HG02571 (cell line): ENCODE measurements at regions not wholly inside any gene's neighbourhood (a gene's known extent, or its start where the extent isn't known, plus 50 kb on each side); places are given as distances from the start of the nearest gene placed in this dataset.
A peak's percentile ranks its signal among the peaks of the same experiment; 100 is the strongest.

Experiments used
- ATAC-seq: cut with Tn5 transposase; IDR thresholded peaks from one replicate; pipeline ENCODE4 v1.9.1; 2021; ENCODE audit warnings: mild to moderate bottlenecking, moderate library complexity; ENCODE audit not compliant: unreplicated experiment

DNA sequence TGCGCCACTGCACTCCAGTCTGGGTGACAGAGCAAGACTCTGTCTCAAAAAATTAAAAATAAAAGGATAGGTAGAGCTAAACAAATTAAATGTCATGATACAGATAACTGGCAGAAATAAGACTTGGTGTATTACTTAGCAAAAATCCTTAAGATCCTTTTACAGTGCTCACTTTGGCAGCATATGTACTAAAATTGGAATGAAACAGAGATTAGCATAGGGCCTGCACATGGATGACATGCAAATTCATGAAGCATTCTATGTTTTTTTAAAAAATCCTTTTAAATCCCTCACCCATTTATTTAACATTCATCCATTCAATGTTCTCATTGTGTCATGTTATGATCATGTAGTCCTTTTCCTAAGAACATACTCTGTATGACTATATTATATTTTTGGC, 528.8 kb downstream of the CD83 start:
- no peak for ATAC-seq

DNA sequence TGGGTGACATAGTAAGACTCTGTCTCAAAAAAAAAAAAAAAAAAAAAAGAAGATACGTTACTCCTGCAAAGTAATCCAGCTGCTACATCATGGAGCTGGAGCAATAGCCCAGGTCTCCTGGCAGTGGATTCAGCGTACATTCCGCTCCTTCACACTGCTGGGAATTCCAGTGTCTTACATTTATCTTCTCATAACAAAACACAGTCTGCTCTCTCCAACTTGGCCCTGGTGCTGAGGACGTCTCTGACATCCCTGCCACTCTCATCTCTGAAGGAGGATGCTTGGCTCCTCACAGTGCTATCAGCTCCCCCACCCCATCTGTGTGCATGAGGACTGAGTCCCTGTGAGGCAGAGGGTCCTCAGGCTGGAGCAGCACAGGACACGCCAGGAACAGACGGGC, 529.8 kb downstream of the CD83 start:
- no peak for ATAC-seq

DNA sequence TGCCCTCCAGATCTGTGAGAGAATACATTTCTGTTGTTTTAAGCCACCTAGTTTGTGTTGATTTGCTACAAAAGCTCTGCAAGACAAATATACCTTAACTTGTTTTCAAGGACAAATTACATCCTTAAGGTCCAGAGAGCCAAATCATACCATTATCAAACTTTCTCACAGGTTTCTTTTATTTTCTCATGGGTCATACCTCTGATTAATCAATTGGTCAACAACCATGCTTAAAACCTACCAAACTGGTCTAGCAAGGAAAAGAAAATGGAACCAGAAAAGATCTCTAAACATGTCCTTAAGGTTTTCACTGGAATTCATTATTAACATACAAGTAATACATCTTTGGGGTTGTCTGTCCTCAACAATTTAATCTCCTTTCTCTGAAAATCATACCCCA, 535.0 kb downstream of the CD83 start:
- no peak for ATAC-seq

DNA sequence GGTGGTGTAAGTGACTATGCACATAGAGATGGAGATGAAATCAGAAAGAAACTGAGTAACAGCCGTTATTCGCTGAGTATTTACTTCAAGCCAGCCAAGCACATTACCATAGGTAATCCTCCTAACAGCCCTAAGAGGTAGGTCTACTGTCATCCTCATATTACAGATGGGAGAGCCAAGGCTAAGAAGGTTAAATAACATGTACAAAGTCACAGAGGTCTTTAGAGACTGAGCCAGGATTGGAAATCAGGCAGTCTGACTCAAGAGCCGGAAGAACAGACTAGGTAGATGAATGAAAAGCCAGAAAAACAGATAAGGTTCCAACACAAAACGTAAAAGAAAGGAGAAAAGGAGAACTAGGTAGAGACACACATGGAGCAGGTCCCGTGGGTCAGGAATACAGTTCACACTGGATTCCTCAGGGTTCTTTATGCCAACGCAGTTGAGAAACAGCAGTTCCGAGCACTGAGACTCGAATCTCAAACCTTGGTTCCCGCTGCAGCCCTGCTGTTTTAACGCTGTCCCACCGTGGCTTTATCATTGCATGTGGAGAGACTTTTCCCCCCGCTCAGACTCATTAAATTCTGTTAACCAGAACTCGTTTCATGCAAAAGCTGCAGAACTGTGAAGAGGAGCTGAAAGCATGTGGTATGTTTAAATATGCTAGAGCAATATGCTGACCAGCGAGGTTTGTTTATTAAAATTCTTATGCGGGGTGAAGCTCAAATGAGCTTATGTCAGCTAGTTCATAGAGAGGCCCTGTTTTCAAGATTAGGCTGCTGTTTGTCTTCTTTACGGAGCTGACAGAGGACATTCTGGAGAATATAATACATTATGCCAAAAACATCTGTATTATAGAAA, 537.9 kb downstream of the CD83 start:
- ATAC-seq: no peak

DNA sequence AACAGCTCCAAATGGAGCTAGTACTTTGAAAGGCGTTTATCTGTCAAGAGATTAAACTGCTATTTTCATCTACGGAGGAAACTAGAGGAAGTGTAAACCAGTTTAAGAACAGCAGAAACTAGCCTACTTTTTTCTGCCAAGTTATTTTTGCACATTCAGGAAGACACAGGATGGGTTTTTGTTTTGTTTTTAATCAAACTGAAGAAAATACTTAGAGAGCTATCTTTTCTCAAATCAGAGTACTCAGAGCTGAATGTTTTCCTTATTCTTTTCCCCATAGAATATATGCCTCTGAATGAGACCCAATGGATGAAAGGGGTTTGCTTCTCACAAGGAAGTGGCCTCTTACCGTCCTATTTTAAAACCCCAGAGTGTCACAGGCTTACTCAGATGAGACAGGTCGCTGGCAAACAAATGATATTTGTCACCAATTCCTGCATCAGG, 538.5 kb downstream of the CD83 start:
- ATAC-seq: no peak

DNA sequence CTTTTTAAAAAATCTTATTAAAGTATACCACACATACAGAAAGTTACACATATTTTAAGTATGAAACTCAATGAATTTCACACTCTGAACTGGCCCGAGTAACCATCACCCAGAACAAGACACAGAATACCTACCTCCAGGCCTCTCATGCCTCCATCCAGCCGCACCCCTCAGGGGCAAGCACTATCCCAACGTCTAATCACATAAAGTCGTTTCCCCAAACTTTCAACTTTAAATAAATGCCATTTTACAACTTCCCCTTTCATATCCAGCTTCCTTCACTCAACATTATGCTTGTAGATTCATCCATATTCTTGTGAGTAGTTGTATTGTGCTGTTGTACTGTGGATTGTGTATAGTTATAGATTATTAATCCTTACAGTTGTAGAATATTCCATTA, 539.1 kb downstream of the CD83 start:
- no peak for ATAC-seq

DNA sequence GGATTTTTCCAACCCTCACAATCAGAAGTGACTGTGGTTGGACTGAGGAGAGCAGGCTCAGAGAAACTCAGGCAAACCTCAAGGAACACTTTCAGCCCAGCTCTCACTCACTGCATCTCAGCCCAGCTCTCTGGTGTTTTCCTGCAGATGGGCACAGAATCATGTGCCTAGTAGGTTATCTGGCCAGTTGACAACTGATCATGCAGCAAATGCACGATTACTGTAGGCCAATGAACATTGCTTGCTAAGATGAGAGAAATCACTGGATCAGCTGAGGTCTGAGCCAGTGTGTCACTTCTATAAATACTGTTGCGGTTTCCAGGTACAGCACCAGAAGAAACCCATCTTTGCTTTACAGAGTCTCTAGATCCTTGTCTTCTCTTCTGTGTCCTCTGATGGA, 540.5 kb downstream of the CD83 start:
- ATAC-seq: no peak

DNA sequence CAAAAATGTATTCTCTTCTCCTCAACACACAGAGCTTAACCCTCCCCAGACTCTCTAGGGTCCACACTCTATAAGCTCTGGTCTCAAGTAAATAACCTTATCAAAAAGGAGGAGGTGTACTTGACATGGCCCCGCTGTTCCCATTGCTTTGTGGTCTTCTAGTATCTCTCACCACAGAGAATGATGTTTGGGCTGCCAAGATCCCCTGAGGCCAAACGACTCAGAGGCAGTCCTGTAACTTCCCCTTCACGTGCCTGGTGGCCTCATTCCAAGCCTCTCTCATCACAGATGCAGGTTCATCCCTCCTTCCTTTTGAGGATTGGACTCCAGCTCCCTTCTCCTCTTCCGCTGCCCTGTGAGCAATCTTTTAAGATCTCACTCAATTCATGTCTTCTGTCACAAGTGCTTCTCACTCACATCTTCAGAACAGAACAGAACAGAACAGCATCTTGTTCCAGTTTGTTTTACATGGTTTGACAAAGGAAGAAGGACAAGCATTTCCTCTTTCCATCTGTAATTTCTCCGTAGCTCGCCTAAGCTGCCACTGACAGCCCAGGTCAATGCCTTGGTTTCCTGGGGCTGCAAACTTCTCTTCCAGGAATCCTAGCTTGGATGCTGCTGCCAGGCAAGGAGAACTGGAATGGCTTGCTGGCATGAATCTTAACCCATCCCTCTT, 541.5 kb downstream of the CD83 start:
- ATAC-seq: no peak

DNA sequence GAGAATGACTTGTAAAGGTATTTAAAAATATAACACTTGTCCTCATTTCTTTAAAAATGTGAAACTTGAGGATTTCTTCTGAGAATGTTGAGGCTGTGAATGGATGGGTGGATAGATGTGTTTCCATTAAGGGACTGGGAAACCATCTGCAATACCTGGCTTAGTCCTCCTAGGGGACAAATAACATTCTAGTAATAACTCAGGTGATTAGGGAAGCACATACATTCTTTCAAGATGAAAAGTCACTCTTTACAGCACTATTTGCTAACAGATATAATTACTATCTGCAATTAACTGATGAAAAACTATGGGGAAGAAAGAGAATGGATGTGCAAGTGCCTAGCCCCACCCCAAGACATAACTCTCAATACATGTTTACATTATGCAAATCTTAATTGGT, 542.3 kb downstream of the CD83 start:
- no peak for ATAC-seq

DNA sequence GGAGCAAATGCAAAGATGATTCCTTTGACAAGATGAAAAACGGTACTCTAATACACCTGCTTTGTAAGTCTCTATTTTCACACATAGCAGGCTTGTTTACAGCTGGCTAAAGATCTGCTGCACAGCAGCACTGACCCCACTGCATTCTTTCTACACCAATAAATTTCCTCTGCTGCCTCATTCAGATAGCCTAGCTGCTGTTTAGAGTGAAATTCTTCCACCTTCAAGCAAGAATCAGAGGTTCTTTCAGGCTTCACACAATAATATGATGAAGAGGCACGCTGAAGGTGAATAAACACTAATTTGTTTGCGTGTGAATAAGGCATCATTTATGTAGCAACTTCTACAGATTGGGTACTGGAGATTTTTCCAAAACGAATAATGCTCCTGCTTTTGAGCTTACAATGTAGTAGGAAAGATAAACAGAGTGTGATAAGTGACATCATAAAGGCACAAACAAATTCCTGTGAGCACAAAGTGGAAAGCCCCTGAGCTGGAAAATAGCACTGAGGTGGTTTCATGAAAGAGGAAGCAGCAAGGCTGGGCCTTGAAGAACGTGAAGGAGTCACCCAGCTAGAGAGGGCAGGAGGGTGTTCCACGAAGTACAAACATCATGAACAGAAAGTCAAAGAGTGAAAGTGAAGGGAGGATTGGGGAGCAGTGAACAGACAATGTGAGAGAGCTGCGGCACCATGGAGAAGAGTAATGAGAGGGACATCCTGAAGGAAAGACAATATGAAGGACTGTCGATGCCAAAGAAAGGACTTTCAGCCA, 543.4 kb downstream of the CD83 start:
- ATAC-seq: no peak

DNA sequence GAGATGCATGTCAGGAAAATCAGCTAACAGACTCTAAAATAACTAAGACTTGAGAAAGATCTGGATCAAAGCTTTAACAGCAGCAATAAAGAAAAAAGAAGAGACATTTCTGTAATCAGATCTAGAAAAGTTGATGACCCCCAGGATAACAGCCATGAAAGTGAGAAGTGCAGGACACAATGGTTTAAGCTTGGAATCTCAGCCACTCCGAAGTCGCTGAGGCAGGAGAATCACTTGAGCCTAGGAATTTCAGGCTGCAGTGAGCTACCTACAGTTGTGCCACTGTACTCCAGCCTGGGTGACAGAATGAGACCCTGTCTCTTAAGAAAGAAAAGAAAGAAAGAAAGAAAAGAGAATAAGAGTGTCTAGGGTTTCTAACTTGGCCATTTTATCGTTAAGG, 544.1 kb downstream of the CD83 start:
- ATAC-seq: no peak

DNA sequence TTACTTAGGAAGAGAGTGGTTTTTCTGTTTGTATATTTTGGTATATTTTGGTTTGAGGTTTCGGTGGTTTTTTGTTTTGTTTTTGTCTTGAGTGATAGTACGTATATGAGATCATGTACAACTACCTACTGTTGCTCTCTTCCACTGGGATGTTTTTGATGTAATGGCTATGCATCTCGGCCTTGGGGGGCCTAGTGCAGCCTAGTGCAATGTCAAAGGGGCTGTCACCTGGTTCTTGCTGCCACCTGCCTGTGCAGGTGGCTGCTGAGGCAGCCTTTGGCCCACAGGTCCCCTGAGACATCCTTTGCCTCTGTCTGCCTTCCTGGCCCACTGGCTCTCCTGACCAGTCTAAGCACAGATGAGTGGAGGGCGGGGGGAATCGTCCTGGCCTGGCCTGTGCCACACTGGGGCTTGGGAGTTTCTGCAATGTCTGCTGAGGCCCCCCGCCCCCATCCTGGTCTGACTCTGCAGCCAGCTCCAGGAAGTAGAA, 546.6 kb downstream of the CD83 start:
- ATAC-seq: no peak

DNA sequence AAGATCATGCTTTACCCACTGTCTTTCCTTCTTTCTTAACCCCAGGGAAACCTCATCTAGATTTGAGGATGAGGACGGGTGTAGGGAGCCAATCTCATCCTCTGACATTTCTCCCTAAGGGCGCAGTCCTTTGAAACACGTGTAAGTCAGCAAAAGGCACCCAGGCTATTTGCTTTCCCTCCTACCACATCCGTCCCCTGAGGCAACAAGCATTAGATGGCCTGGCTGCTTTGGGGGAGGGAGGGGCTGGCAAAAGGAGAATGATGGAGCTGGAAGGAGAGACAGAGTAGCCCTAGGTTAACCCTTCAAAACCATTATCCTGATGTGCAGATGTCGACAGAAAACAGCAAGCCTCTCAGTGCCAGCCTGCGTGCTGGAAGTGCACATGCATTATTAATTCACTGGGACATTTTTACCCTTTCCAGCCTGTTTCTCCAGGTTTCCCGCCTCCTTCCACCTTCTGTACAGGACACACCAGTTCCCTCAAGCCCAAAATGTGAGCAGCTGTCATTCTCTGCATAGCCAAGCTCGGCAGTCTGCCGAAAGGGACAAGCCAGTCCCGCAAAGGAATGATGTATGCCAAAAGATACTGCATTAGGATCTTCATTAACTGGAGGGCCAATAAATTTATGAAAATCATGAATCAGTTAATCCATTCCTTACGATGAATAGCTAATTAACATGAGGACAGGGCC, 547.2 kb downstream of the CD83 start:
- no peak for ATAC-seq

DNA sequence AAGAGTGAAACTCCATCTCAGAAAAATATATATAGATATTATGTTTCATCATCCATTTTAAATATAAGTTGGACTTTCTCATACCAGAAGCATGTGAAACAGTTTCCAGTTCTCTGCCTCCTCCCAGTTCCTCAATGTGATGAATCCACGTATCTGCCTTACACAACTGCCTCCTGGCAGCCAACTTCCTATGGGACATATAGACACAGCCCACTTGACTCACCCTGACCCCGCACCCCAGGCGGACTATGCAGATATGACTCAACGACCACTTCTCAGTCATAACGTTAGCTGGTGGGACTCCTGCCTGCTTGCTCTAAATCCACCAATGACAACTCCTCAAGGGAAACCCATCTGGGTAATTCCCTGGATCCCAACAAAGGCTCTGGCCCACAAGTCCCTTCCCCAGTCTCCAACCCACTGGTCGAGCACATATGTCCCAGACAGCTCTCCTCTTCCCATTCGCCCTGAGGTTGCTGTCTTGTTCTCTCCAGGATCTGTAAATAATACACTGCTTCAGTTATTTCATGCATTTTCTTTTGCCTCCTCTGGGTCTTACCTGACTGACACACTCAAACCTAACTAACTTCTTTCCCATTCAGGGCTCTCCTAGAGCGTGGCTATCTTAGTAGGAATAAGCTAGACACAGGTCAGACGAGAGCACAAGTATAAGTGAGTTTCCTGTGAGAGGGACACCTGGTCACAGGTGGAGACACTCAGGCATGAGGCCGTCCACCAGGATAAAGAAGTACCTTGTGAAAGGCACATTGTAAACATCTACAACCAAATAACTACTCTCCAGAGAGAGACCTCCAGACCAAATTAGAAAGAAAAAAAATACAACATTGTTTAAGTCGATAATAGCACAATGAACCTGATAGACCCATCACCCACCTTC, 548.5 kb downstream of the CD83 start:
- peak; percentile 49 for ATAC-seq

DNA sequence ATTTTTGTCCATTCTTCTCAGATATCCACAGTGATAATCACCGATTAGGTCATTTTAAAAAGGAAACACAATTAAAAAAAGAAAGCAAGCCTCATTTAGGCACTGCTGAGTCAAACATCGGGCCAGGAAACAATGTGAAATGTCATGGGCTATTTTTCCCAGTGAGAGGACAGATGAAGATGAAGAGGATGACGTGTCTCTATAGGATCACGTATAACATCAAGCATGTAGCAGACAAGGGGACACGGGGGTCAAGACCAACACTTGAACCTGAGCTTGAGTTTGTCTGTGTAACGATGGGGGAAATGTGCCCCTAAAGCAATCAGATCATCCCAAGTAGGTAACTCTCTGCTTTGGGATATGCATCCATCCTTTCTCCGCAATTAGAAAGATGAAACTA, 553.2 kb downstream of the CD83 start:
- no peak for ATAC-seq

DNA sequence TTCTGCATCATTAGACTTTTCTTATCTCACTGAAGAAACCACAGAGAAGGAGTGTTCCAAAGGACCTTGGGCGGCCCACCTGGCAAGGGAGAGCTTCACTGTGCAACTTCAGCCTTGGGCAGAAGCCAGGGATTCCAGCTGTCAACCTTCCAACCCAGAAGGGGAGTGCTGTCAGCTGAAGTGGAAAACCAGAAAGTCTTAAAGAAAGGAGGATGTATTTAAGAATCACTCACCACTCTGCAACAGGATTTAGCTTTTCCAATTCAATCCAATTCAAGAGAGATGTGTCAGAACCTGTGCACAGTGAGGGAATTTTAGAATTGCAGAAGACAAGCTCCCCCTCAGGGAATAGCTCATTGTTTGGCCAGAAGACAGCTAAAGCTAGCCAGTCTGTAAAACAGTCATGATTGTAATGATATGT, 553.7 kb downstream of the CD83 start:
- no peak for ATAC-seq

DNA sequence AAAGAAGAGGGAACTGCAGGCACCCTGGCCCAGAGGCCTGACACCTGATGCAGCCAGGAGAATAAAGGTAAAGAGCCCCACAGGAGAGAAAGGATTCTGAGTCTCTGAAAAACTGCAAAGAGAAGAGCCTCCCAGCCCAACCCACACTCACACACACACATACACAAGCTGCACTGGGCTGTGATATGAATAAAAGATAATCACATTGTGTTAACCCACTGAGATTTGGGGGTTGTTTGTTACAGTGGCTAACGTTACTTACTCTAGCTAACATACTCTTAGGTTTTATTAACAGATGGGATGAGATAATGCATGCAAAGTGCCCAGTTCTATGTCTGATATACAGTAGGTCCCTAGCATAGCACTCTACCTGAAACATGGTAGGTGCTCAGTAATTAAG, 554.4 kb downstream of the CD83 start:
- ATAC-seq: no peak

DNA sequence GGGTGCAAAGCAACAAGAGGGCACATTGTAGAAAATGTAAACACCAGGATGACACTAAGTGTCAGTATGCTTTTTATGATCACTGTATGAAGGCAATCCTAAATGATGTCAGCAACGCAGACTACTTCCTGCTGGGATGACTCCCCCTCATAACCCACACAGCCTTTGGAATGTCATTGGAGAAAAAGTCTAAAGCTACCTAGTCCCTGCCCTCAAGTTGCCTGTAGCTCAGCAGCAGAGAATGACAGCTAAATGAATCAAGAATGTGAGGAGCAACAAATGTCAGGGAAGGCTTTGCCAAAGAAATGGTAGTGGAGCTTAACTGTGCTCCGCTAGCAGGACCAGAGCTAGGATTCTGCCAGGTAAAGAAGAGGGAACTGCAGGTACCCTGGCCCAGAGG, 555.6 kb downstream of the CD83 start:
- ATAC-seq: no peak

DNA sequence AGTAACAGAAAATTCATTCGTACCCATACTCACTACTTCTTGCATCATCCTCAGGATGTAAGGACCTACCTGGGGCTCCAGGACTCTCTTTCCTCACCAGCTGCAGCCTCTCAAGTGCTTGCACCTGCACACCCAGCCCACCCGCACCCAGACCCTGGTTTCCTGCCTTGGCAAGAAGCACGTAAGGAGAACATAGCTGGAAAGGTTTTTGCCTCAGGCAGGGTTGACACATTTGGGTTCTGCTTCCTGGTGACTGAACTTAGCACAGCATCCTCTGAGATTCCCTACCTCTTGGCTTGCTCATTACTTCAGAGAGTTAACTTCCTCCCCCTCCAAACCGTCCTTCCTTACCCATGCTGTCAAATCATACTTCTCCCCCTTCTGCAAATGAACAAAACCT, 556.9 kb downstream of the CD83 start:
- no peak for ATAC-seq
